ENCODE measurements at regions not wholly inside any gene's neighbourhood (a gene's known extent, or its start where the extent isn't known, plus 50 kb on each side); places are given as distances from the start of the nearest gene placed in this dataset.

- Histone ChIP-seq H4K20me1 (ENCODE audit: insufficient read depth, low read length, poor library complexity, severe bottlenecking) (no peaks in the 10 kb centered on the region), H3K79me2 (ENCODE audit: insufficient read depth, low read length) (no peaks in the 10 kb centered on the region), H2AFZ (ENCODE audit: low read length) (no peak overlapping the region), H3K9ac (ENCODE audit: low read depth, low read length, poor library complexity, severe bottlenecking) (no peak overlapping the region), H3K9me3 (ENCODE audit: insufficient read depth, low read depth, low read length) (no peaks in the 10 kb centered on the region), H3K9me2 (replicated peaks; ENCODE audit: low read depth, low read length) (no peaks in the 10 kb centered on the region), H3F3A (ENCODE audit: low read depth) (no peaks in the 10 kb centered on the region), H3K4me2 (ENCODE audit: low read depth, low read length, poor library complexity, severe bottlenecking) (no peak overlapping the region), H3K4me1 (ENCODE audit: insufficient read depth, low read length, poor library complexity, severe bottlenecking) (peaks cover 10% of the 10 kb centered on the region), H3K36me3 (ENCODE audit: insufficient read depth, low read length) (no peaks in the 10 kb centered on the region), H3K4me3 (ENCODE audit: low read length, poor library complexity, severe bottlenecking) (no peak overlapping the region), H3K27me3 (ENCODE audit: insufficient read depth, low read length, poor library complexity, severe bottlenecking) (no peaks in the 10 kb centered on the region)
- TF ChIP-seq CTCF (conservative IDR thresholded peaks at IDR 0.05; ENCODE audit: low read length) (no peak), EZH2phosphoT487 (IDR thresholded peaks at IDR 0.05; ENCODE audit: borderline replicate concordance) (no peak)
Measured at GRCh38 chr2:48134704-48135103, 179.8 kb upstream of the FOXN2 start.

GRCh38 chr2:48135797-48136196 lies 178.7 kb upstream of the FOXN2 start:
- H3F3A ChIP-seq (ENCODE audit: low read depth), result no peaks in the 10 kb centered on the region
- no peak overlapping the region for H3K4me2 ChIP-seq (ENCODE audit: low read depth, low read length, poor library complexity, severe bottlenecking)
- H3K9ac ChIP-seq (ENCODE audit: low read depth, low read length, poor library complexity, severe bottlenecking), result no peak overlapping the region
- H3K27me3 ChIP-seq (ENCODE audit: insufficient read depth, low read length, poor library complexity, severe bottlenecking), result no peaks in the 10 kb centered on the region
- H3K79me2 ChIP-seq (ENCODE audit: insufficient read depth, low read length), result no peaks in the 10 kb centered on the region
- H3K4me3 ChIP-seq (ENCODE audit: low read length, poor library complexity, severe bottlenecking), result no peak overlapping the region
- TF ChIP-seq CTCF (conservative IDR thresholded peaks at IDR 0.05; ENCODE audit: low read length) (no peak), EZH2phosphoT487 (IDR thresholded peaks at IDR 0.05; ENCODE audit: borderline replicate concordance) (no peak)
- H2AFZ ChIP-seq (ENCODE audit: low read length), result no peak overlapping the region
- no peaks in the 10 kb centered on the region for H3K36me3 ChIP-seq (ENCODE audit: insufficient read depth, low read length)
- peaks cover 10% of the 10 kb centered on the region for H3K4me1 ChIP-seq (ENCODE audit: insufficient read depth, low read length, poor library complexity, severe bottlenecking)
- H4K20me1 ChIP-seq (ENCODE audit: insufficient read depth, low read length, poor library complexity, severe bottlenecking), result no peaks in the 10 kb centered on the region
- H3K9me2 ChIP-seq (replicated peaks; ENCODE audit: low read depth, low read length), result no peaks in the 10 kb centered on the region
- no peaks in the 10 kb centered on the region for H3K9me3 ChIP-seq (ENCODE audit: insufficient read depth, low read depth, low read length)

GRCh38 chr2:48137829-48138228 lies 176.7 kb upstream of the FOXN2 start:
- Histone ChIP-seq H3K36me3 (ENCODE audit: insufficient read depth, low read length) (no peaks in the 10 kb centered on the region), H3K9ac (ENCODE audit: low read depth, low read length, poor library complexity, severe bottlenecking) (no peak overlapping the region), H3K4me1 (ENCODE audit: insufficient read depth, low read length, poor library complexity, severe bottlenecking) (no peaks in the 10 kb centered on the region), H3K9me3 (ENCODE audit: insufficient read depth, low read depth, low read length) (no peaks in the 10 kb centered on the region), H3K9me2 (replicated peaks; ENCODE audit: low read depth, low read length) (no peaks in the 10 kb centered on the region), H3K4me3 (ENCODE audit: low read length, poor library complexity, severe bottlenecking) (no peak overlapping the region), H2AFZ (ENCODE audit: low read length) (no peak overlapping the region), H3F3A (ENCODE audit: low read depth) (no peaks in the 10 kb centered on the region), H3K79me2 (ENCODE audit: insufficient read depth, low read length) (no peaks in the 10 kb centered on the region), H4K20me1 (ENCODE audit: insufficient read depth, low read length, poor library complexity, severe bottlenecking) (no peaks in the 10 kb centered on the region), H3K27me3 (ENCODE audit: insufficient read depth, low read length, poor library complexity, severe bottlenecking) (no peaks in the 10 kb centered on the region), H3K4me2 (ENCODE audit: low read depth, low read length, poor library complexity, severe bottlenecking) (no peak overlapping the region)
- TF ChIP-seq EZH2phosphoT487 (IDR thresholded peaks at IDR 0.05; ENCODE audit: borderline replicate concordance) (no peak), CTCF (conservative IDR thresholded peaks at IDR 0.05; ENCODE audit: low read length) (no peak)
